KG1 (cell line): ENCODE measurements at regions not wholly inside any gene's neighbourhood (a gene's known extent, or its start where the extent isn't known, plus 50 kb on each side); places are given as distances from the start of the nearest gene placed in this dataset.
"Not testable (repeated sequence)": the region's sequence is repeated elsewhere in the genome, so short reads cannot be mapped to it uniquely, and the experiment has no call there.

Experiments used
- DNase-seq: peaks from one replicate; lab custom pipeline; 2025; lab: John Stamatoyannopoulos, UW

- no peak for DNase-seq
Measured at GRCh38 chr3:17832016-17832415, 89.6 kb upstream of the TBC1D5 start.

DNA sequence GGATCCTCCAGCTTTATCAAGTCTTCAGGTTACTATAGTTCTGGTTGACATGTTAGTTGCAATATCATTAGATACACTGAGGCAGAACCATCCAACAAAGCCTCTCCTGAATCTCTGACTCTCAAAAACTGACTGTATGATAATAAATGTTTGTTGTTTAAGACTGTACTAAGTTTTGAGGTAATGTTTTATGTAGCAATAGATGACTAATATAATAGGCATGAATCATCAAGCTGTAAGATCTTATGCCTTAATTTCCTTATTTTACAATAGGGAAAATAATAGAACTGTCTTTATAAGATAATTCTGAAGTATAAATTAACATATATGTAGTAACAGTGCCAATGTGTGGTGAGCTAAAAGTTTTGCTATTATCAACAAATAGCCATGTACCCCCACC lies 88.9 kb upstream of the TBC1D5 start:
- DNase-seq, result no peak

DNA sequence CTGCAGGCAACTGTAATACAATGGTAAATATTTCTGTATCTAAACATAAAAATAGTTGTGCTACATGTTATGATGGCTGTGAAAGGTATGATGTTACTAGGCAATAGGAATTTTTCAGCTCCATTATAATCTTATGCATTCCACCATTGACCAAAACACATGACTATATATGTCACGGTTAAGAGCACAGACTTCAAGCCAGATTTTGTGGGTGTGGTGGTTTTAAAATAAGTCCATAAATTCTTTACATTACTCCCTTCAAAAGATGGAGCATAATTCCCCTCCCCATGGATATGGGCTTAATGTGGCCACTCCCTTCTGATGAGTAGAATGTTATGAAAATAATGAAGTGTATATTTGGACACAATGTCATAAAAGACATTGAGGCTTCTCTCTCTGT lies 88.4 kb upstream of the TBC1D5 start:
- DNase-seq, result no peak

- no peak for DNase-seq
Measured at GRCh38 chr3:17828388-17828787, 86.0 kb upstream of the TBC1D5 start.

DNA sequence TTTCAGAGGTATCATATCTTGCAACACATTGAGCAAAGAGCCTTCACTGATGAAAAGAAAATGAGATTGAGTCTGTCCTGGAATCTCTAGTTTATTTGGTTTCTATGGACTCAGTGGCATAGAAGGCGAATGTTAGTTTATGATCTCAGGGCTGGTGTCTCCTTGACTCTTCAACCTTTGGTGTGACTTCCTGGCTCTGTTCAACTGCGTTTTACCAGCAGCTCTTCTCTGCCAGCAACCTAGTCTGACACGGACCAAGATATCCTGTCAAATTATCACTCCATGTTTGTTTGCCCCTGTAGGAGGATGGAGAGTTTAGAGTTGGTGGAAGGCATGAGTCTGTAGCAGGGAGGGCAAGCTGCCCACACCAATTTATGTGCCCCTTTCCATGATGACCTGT lies 82.9 kb upstream of the TBC1D5 start:
- no peak for DNase-seq

GRCh38 chr3:17823816-17824215 lies 81.4 kb upstream of the TBC1D5 start:
- DNase-seq, result no peak

GRCh38 chr3:17823036-17823435 lies 80.6 kb upstream of the TBC1D5 start:
- no peak for DNase-seq

DNA sequence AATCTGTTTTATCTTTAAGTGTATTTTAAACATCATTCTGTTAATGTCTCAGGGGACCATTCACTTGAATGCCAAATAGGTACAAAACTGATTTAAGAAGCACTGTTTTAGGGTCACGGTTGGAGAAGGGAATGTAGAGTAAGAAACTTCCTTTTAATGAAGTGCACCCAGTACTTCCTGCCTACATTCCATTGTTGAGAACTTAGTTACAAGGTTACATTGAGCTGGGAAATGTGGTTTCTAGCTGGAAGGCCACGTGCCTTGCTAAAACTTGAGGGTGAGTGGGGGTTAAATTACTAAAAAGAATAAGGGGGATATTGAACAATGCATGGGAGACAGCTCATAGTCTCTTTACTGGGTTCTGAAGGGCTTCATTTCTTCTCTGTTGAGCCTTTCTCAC lies 78.3 kb upstream of the TBC1D5 start:
- no peak for DNase-seq

- no peak for DNase-seq
Measured at GRCh38 chr3:17820275-17820674, 77.8 kb upstream of the TBC1D5 start.

DNA sequence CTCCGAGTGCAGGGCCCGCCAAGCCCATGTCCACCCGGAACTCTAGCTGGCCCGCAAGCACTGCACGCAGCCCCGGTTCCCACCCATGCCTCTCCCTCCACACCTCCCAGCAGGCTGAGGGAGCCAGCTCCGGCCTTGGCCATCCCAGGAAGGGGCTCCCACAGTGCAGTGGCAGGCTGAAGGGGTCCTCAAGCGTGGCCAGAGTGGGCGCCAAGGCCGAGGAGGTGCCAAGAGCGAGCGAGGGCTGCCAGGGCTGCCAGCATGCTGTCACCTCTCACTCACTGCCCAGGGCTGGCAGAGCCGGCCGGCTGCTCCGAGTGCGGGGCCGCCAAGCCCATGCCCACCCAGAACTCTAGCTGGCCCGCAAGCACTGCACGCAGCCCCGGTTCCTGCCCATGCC lies 75.5 kb upstream of the TBC1D5 start:
- not testable (repeated sequence) for DNase-seq

DNA sequence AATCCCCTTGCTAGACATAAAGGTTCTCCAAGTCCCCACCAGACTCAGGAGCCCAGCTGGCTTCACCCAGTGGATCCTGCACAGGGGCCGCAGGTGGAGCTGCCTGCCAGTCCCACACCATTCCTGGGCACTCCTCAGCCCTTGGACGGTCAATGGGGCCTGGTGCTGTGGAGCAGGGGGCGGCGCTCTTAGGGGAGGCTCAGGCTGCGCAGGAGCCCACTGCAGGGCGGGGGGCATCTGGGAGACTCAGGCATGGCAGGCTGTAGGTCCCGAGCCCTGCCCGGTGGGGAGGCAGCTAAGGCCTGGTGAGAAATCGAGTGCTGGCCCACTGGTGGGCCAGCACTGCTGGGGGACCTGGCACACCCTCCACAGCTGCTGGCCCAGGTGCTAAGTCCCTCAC lies 75.1 kb upstream of the TBC1D5 start:
- no peak for DNase-seq

GRCh38 chr3:17816839-17817238 lies 74.4 kb upstream of the TBC1D5 start:
- DNase-seq, result not testable (repeated sequence)

DNA sequence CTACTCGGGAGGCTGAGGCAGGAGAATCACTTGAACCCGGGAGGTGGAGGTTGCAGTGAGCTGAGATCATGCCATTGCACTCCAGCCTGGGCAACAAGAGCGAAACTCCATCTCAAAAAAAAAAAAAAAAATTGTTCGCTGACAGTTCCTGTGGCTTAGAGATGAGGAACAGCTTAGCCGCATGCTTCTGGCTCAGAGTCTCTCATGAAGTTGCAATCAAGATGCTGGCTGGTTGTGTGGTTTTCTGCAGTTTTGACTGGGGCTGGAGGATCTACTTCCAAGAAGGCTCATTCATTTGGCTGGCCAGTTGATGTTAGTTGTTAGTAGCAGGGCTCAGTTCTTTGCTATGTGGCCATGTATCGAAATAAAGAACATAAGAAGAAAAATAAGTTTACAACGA lies 69.9 kb upstream of the TBC1D5 start:
- DNase-seq, result not testable (repeated sequence)

DNA sequence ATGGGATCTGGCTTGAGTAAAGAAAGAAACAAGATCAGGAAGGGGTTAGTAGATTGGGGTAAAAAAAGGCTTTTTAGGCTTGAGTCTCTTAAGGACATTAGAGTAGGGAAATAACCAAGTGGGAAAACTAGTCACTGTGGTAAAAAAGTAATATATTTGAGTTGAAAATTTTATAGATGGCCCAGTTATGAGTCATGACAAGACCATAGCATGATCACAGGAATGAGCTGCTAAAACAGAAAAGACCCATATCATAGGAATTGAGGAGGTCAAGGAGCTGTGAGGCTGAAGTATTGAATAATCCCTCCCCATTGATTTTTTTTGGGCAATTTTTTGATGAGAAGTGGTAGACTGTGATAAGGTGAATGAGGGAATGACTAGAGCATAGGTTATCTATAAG lies 69.2 kb upstream of the TBC1D5 start:
- DNase-seq, result no peak

GRCh38 chr3:17810759-17811158 lies 68.3 kb upstream of the TBC1D5 start:
- DNase-seq, result no peak

DNA sequence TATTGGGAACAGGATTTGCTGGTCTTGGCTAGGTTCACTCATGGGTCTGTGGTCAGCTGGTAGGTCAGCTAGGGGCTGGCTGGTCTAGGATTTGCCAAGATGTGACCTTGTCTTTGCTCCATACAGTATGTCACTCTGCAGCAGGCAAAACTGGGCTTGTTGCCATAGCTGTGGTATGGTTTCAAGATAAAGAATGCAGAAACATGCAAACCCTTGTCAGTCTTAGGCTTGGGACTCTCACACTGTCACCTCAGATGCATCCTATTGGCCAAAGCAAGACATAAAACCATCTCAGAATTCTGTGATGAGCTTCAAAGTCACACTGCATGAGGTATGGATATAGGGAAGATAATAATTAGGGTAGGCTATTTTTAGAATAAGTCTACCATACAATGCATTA lies 66.6 kb upstream of the TBC1D5 start:
- DNase-seq, result no peak

DNA sequence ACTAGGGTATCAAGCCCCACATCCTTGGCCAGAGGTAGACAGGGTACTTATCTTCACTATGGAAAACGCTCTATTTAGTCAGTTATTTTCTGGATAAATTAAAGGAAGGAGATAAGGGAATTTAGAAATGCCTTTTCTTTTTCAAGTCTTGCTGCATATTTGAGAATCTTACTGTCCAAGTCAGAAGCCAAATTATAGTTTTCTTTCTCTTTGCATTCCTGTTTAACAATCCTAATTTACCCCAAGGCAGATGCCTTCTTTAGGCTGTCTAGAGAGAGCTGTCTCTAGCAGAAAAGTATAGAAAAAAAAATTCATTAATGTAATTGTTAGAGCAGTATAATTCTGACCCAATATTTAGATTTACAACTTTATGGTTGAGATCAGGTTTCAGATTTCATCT lies 64.4 kb upstream of the TBC1D5 start:
- no peak for DNase-seq

DNA sequence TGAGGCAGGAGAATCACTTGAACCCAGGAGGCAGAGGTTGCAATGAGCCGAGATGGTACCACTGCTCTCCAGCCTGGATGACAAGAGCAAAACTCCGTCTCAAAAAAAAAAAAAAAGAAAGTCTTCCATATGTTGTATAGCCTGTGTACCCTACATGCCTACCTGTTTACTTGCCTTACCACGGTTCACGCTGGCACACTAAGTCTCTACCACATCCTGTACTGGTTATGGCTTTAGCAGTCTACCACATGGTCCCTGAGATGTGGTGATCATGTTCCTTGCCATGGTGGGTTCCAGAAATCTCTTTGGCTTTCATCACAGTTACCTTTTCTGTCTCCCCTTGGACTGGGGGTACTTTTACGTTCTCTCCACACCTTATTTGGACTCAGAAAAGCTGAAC lies 63.8 kb upstream of the TBC1D5 start:
- no peak for DNase-seq

- no peak for DNase-seq
Measured at GRCh38 chr3:17805461-17805940, 63.1 kb upstream of the TBC1D5 start.

DNA sequence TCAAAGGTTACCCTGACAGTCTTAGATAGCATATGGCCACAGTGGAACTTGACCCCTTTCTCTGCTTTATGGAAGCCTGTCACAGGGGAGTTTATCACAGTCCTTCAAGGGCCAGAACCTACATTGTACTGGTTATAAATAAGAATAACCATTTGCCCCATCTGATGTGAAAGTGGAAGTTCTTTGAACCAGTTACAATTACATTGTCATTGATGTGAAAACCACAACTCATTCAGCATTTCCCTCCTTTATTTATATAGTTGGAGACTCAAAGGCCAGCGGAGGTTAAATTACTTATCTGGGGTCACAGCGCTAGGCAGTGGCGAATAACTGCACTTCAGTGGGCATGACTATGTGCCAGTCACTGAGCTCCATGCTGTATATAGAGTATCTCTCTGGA lies 60.5 kb upstream of the TBC1D5 start:
- DNase-seq, result no peak

- DNase-seq, result no peak
Measured at GRCh38 chr3:17801131-17801530, 58.7 kb upstream of the TBC1D5 start.

- DNase-seq, result no peak
Measured at GRCh38 chr3:17800232-17800631, 57.8 kb upstream of the TBC1D5 start.

DNA sequence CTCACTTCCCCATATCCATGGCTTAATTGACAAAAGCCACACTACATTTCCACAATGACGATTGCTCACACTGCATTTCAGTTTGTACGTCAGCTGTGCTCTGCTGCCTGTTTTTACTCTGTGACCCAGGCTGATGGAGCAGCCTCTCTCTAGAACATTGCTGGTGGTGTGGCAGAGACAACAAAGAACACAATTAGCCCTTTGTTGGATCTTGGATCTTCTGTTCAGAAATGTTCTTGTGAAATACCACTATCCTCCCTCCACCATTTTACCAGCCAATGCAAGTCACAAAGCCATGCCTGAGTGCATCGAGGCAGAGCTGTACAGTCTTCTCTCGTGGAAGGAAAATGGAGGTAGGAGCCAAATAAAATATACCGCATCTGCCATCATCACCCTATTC lies 56.9 kb upstream of the TBC1D5 start:
- DNase-seq, result no peak

DNA sequence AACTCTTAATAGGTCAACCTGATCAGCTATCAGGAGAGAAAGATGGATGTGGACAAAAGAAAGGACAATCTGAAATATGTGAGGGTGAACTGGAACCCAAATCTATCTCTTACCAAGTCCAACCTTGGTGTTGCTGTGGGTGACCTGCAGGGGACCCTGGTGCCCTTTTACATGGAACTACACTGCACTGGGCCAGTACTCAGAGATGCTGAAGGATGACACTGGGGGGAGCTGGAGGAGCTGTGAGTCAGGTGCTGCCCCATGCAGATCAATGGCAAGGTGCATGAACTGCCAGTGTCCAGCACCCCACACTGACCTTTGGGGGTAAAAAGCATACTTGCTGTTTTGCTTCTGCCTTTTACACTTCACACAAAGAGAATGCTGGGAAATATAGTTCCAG lies 55.6 kb upstream of the TBC1D5 start:
- DNase-seq, result no peak

DNA sequence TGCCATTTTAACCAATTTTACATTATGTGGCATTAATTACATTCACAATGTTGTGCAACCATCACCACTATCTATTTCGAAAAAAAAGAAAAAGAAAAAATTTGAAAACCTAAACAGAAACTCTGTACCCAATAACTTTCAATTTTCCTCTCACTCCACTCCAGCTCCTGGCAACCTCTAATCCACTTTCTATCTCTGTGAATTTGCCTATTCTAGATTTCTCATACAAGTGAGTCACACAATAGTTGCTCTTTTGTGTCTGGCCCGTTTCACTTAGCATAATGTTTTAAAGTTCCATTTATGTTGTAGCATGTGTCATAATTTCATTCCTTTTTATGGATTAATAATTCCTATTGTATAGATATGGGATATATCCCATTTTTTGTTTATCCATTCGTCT lies 53.3 kb upstream of the TBC1D5 start:
- DNase-seq, result no peak
